ENCODE measurements at regions not wholly inside any gene's neighbourhood (a gene's known extent, or its start where the extent isn't known, plus 50 kb on each side); places are given as distances from the start of the nearest gene placed in this dataset.

- H3K36me3 ChIP-seq (ENCODE audit: control insufficient read depth, insufficient read depth, low read length) = no peaks in the 10 kb centered on the region
- no peak for TF ChIP-seq CTCF (IDR thresholded peaks at IDR 0.05; ENCODE audit: insufficient read depth, low read length, poor library complexity, severe bottlenecking)
- H3K27me3 ChIP-seq (replicated peaks; ENCODE audit: control insufficient read depth, insufficient read depth, low read length) = no peaks in the 10 kb centered on the region
- no peak overlapping the region for H3K4me3 ChIP-seq (replicated peaks; ENCODE audit: low read depth, low read length)
- no peak for DNase-seq (ENCODE audit: extremely low read depth, insufficient read length)
Observed at GRCh38 chr3:78041486-78041885, 1001.6 kb downstream of the ROBO2 start.

GRCh38 chr3:78046566-78046965 lies 1006.7 kb downstream of the ROBO2 start:
- H3K36me3 ChIP-seq (ENCODE audit: control insufficient read depth, insufficient read depth, low read length) = no peaks in the 10 kb centered on the region
- DNase-seq (ENCODE audit: extremely low read depth, insufficient read length) = no peak
- H3K27me3 ChIP-seq (replicated peaks; ENCODE audit: control insufficient read depth, insufficient read depth, low read length) = no peaks in the 10 kb centered on the region
- no peak for TF ChIP-seq CTCF (IDR thresholded peaks at IDR 0.05; ENCODE audit: insufficient read depth, low read length, poor library complexity, severe bottlenecking)
- no peak overlapping the region for H3K4me3 ChIP-seq (replicated peaks; ENCODE audit: low read depth, low read length)

- no peak for DNase-seq (ENCODE audit: extremely low read depth, insufficient read length)
- no peaks in the 10 kb centered on the region for H3K36me3 ChIP-seq (ENCODE audit: control insufficient read depth, insufficient read depth, low read length)
- TF ChIP-seq CTCF (IDR thresholded peaks at IDR 0.05; ENCODE audit: insufficient read depth, low read length, poor library complexity, severe bottlenecking) = no peak
- peak overlapping the region; percentile 33; the same call in 1 of the 2 replicates for H3K4me3 ChIP-seq (replicated peaks; ENCODE audit: low read depth, low read length)
- H3K27me3 ChIP-seq (replicated peaks; ENCODE audit: control insufficient read depth, insufficient read depth, low read length) = no peaks in the 10 kb centered on the region
Observed at GRCh38 chr3:78048698-78049097, 1008.8 kb downstream of the ROBO2 start.

GRCh38 chr3:78049521-78049920 lies 1009.6 kb downstream of the ROBO2 start:
- no peak for TF ChIP-seq CTCF (IDR thresholded peaks at IDR 0.05; ENCODE audit: insufficient read depth, low read length, poor library complexity, severe bottlenecking)
- H3K36me3 ChIP-seq (ENCODE audit: control insufficient read depth, insufficient read depth, low read length) = no peaks in the 10 kb centered on the region
- no peaks in the 10 kb centered on the region for H3K27me3 ChIP-seq (replicated peaks; ENCODE audit: control insufficient read depth, insufficient read depth, low read length)
- H3K4me3 ChIP-seq (replicated peaks; ENCODE audit: low read depth, low read length) = no peak overlapping the region
- DNase-seq (ENCODE audit: extremely low read depth, insufficient read length) = no peak

- no peak for TF ChIP-seq CTCF (IDR thresholded peaks at IDR 0.05; ENCODE audit: insufficient read depth, low read length, poor library complexity, severe bottlenecking)
- no peak for DNase-seq (ENCODE audit: extremely low read depth, insufficient read length)
- Histone ChIP-seq H3K36me3 (ENCODE audit: control insufficient read depth, insufficient read depth, low read length) (no peaks in the 10 kb centered on the region), H3K4me3 (replicated peaks; ENCODE audit: low read depth, low read length) (no peak overlapping the region), H3K27me3 (replicated peaks; ENCODE audit: control insufficient read depth, insufficient read depth, low read length) (no peaks in the 10 kb centered on the region)
Observed at GRCh38 chr3:78050276-78051065, 1010.6 kb downstream of the ROBO2 start.

Measured in GM06990 (cell line).